C4-2B (cell line): ENCODE measurements at regions not wholly inside any gene's neighbourhood (a gene's known extent, or its start where the extent isn't known, plus 50 kb on each side); places are given as distances from the start of the nearest gene placed in this dataset.

Experiments used
- H3K27ac ChIP-seq: fragments of 450-650 bp; 2 replicates; pipeline ENCODE4 v1.5.1; 2017
- CTCF ChIP-seq: fragments of 450-650 bp; conservative IDR thresholded peaks from 2 replicates; pipeline ENCODE4 v1.5.1; 2017; ENCODE audit warnings: mild to moderate bottlenecking
- ZFX ChIP-seq: fragments of 450-650 bp; IDR thresholded peaks from 2 replicates; pipeline ENCODE4 v1.6.1; 2017

GRCh38 chr5:4487581-4487980 is 652.5 kb upstream of the ADAMTS16 start:
- TF ChIP-seq ZFX (no peak), CTCF (no peak)
- no peak overlapping the region for H3K27ac ChIP-seq

- TF ChIP-seq ZFX, result no peak
- TF ChIP-seq CTCF, result peak; percentile 88
- H3K27ac ChIP-seq, result no peak overlapping the region
Observed at GRCh38 chr5:4511996-4512656, 628.0 kb upstream of the ADAMTS16 start.

GRCh38 chr5:4513381-4513780 is 626.7 kb upstream of the ADAMTS16 start:
- no peak for TF ChIP-seq CTCF
- no peak for TF ChIP-seq ZFX
- H3K27ac ChIP-seq, result no peak overlapping the region

- TF ChIP-seq CTCF, result no peak
- no peak for TF ChIP-seq ZFX
Observed at GRCh38 chr5:4514067-4514648, 626.0 kb upstream of the ADAMTS16 start.

GRCh38 chr5:4518903-4519672 is 621.0 kb upstream of the ADAMTS16 start:
- H3K27ac ChIP-seq, result no peak overlapping the region
- TF ChIP-seq ZFX (no peak), CTCF (no peak)

More at GRCh38 chr5:4514067-4514648, 626.0 kb upstream of the ADAMTS16 start:
- H3K27ac ChIP-seq, result no peak overlapping the region

GRCh38 chr5:4520559-4520958 is 619.6 kb upstream of the ADAMTS16 start:
- TF ChIP-seq ZFX, result no peak
- peak; percentile 34 for TF ChIP-seq CTCF
- no peak overlapping the region for H3K27ac ChIP-seq

- H3K27ac ChIP-seq, result no peak overlapping the region
- TF ChIP-seq CTCF (no peak), ZFX (no peak)
Observed at GRCh38 chr5:4523038-4523437, 617.1 kb upstream of the ADAMTS16 start.
